ENCODE measurements at regions not wholly inside any gene's neighbourhood (a gene's known extent, or its start where the extent isn't known, plus 50 kb on each side); places are given as distances from the start of the nearest gene placed in this dataset.

GRCh38 chr4:13174926-13175325 is 309.2 kb downstream of the RAB28 start (continued):
- TF ChIP-seq HDAC2 (IDR thresholded peaks at IDR 0.05; ENCODE audit: borderline replicate concordance in 1 of 2, low read depth in 2 of 2, low read length in 2 of 2) (no peak), ATF3 (IDR thresholded peaks at IDR 0.05; ENCODE audit: insufficient read depth, low read depth, low read length) (no peak)
